ENCODE measurements at regions not wholly inside any gene's neighbourhood (a gene's known extent, or its start where the extent isn't known, plus 50 kb on each side); places are given as distances from the start of the nearest gene placed in this dataset.
"Not testable (repeated sequence)": the region's sequence is repeated elsewhere in the genome, so short reads cannot be mapped to it uniquely, and the experiment has no call there.

DNA sequence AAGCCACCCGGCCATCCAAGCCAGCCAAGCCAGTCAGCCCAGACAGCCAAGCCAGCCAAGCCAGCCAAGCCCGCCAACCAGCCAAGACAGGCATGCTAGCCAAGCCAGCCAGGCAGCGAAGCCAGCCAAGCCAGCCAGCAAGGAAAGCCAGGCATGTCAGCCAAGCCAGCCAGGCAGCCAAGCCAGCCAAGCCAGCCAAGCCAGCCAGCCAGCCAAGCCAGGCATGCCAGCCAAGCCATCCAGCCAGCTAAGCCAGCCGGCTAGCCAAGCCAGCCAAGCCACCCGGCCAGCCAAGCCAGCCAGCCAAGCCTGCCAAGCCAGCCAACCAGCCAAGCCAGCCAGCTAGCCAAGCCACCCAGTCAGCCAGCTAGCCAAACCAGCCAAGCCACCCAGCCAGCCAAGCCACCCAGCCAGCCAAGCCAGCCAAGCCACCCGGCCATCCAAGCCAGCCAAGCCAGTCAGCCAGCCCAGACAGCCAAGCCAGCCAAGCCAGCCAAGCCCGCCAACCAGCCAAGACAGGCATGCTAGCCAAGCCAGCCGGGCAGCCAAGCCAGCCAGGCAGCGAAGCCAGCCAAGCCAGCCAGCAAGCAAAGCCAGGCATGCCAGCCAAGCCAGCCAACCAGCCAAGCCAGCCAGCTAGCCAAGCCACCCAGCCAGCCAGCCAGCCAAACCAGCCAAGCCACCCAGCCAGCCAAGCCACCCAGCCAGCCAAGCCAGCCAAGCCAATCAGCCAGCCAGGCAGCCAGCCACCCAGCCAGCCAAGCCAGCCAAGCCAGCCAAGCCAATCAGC is 350.4 kb upstream of the PLGLB2 start:
- ATAC-seq; DNase-seq (ENCODE audit: low read depth in 1 of 2, low spot score in 1 of 2); FAIRE-seq; H3K4me1 ChIP-seq; H3K4me3 ChIP-seq; H3K9me3 ChIP-seq; H3K27ac ChIP-seq; POLR2A ChIA-PET; CTCF ChIA-PET; H3K4me2 ChIP-seq: not testable (repeated sequence)
- 62% methylated on average over 3 of the region's 9 CpGs for WGBS (ENCODE audit: missing lambda C conversion rate)

DNA sequence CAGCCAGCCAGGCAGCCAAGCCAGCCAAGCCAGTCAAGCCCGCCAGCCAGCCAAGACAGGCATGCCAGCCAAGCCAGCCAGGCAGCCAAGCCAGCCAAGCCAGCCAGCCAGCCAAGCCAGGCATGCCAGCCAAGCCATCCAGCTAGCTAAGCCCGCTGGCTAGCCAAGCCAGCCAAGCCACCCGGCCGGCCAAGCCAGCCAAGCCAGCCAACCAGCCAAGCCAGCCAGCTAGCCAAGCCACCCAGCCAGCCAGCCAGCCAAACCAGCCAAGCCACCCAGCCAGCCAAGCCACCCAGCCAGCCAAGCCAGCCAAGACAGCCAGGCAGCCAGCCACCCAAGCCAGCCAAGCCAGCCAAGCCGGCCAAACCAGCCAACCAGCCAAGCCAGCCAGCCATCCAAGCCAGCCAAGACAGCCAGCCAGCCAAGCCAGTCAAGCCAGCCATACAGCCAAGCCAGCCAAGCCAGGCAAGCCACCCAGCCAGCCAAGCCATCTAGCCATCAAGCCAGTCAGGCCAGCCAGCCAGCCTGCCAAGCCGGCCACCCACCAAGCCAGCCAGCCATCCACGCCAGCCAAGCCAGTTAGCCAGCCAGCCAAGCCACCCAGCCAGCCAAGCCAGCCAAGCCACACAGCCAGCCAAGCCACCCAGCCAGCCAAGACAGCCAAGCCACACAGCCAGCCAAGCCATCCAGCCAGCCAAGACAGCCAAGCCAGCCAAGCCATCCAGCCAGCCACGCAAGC is 349.2 kb upstream of the PLGLB2 start:
- 37% methylated on average over 5 of the region's 8 CpGs for WGBS (ENCODE audit: missing lambda C conversion rate)
- FAIRE-seq; H3K4me1 ChIP-seq; H3K27ac ChIP-seq; CTCF ChIA-PET; ATAC-seq; POLR2A ChIA-PET; H3K4me3 ChIP-seq; H3K4me2 ChIP-seq; DNase-seq (ENCODE audit: low read depth in 1 of 2, low spot score in 1 of 2); H3K9me3 ChIP-seq: not testable (repeated sequence)

DNA sequence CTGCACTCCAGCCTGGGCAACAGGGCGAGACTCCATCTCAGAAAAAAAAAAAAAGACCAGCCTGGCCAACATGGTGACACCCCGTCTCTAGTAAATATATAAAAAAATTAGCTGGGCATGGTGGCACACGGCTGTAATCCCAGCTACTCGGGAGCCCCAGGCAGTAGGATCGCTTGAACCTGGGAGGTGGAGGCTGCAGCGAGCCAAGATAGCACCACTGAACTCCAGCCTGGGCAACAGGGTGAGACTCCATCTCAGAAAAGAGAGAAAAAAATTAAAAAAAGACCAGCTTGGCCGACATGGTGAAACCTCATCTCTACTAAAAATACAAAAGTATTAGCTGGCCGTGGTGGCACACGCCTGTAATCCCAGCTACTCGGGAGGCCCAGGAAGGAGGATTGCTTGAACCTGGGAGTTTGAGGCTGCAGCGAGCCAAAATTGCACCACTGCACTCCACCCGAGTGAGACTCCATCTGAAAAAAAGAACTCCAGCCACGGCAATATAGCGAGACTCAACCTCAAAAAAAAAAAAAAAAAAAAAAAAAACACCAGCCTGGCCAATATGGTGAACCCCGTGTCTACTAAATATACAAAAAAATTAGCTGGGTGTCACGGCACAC is 346.1 kb upstream of the PLGLB2 start:
- 70% methylated on average over 16 of the region's 16 CpGs for WGBS (ENCODE audit: missing lambda C conversion rate)
- CTCF ChIA-PET, result interaction anchor here (0.6 kb wide), 1 partner anchor 35 kb away, joined by 3 read pairs; no protein-coding TSS in a partner anchor
- POLR2A ChIA-PET, result no interaction called here
- Histone ChIP-seq H3K4me2 (no peak overlapping the region), H3K4me3 (no peak overlapping the region), H3K4me1 (no peaks in the 10 kb centered on the region), H3K9me3 (no peaks in the 10 kb centered on the region), H3K27ac (no peak overlapping the region)
- TF ChIP-seq RCOR1 (IDR thresholded peaks at IDR 0.05; ENCODE audit: low read depth, low read length), result no peak
- TF ChIP-seq SREBF2 (IDR thresholded peaks at IDR 0.05), result no peak
- TF ChIP-seq RFX5 (IDR thresholded peaks at IDR 0.05), result no peak
- TF ChIP-seq JUN (IDR thresholded peaks at IDR 0.05), result no peak
- no peak for TF ChIP-seq HOXB5 (CRISPR knock-in tag; IDR thresholded peaks at IDR 0.05)
- no peak for TF ChIP-seq GATA3 (IDR thresholded peaks at IDR 0.05; ENCODE audit: borderline replicate concordance)
- no peak for TF ChIP-seq SMC3 (IDR thresholded peaks at IDR 0.05)
- no peak for TF ChIP-seq ZNF302 (CRISPR knock-in tag; IDR thresholded peaks at IDR 0.05)
- no peak for TF ChIP-seq NPAS2 (CRISPR knock-in tag; IDR thresholded peaks at IDR 0.05; ENCODE audit: borderline replicate concordance)
- no peak for TF ChIP-seq NR3C1 (IDR thresholded peaks at IDR 0.05)
- no peak for TF ChIP-seq FOSB (CRISPR knock-in tag; IDR thresholded peaks at IDR 0.05)
- DNase-seq (ENCODE audit: low read depth in 1 of 2, low spot score in 1 of 2) (no peak), FAIRE-seq (no peak), ATAC-seq (no peak)

DNA sequence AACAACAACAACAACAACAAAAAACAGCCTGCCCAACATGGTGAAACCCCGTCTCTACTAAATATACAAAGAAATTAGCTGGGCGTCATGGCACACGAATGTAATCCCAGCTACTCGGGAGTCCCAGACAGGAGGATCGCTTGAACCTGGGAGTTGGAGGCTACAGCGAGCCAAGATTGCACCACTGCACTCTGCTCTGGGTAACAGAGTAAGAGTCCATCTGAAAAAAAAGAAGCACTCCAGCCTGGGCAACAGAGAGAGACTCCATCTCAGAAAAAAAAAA is 344.1 kb upstream of the PLGLB2 start:
- no peak overlapping the region for H3K4me3 ChIP-seq
- TF ChIP-seq TP53 (CRISPR knock-in tag; IDR thresholded peaks at IDR 0.05) (no peak), GATA3 (IDR thresholded peaks at IDR 0.05; ENCODE audit: borderline replicate concordance) (no peak), KDM5A (IDR thresholded peaks at IDR 0.05) (no peak), RNF2 (IDR thresholded peaks at IDR 0.05; ENCODE audit: borderline replicate concordance, low read depth) (no peak), BHLHE40 (IDR thresholded peaks at IDR 0.05; ENCODE audit: low read depth, low read length) (no peak), JUNB (IDR thresholded peaks at IDR 0.05) (no peak), HOXB5 (CRISPR knock-in tag; IDR thresholded peaks at IDR 0.05) (no peak), ZC3H11A (IDR thresholded peaks at IDR 0.05) (no peak), EP300 (IDR thresholded peaks at IDR 0.05) (no peak), FOSL2 (IDR thresholded peaks at IDR 0.05) (no peak), FOSL2 (CRISPR knock-in tag; IDR thresholded peaks at IDR 0.05) (no peak), ZSCAN20 (CRISPR knock-in tag; IDR thresholded peaks at IDR 0.05) (no peak), NFE2L2 (conservative IDR thresholded peaks at IDR 0.05; ENCODE audit: low read length) (no peak), RFX5 (IDR thresholded peaks at IDR 0.05) (no peak), CBX2 (IDR thresholded peaks at IDR 0.05; ENCODE audit: borderline replicate concordance, low read depth) (no peak), FOSB (CRISPR knock-in tag; IDR thresholded peaks at IDR 0.05) (no peak), RAD21 (conservative IDR thresholded peaks at IDR 0.05 in 1 of 2, IDR thresholded peaks at IDR 0.05 in 1 of 2) (no peak), MYC (IDR thresholded peaks at IDR 0.05; ENCODE audit: borderline replicate concordance, low read length) (no peak)
- TF ChIP-seq, protein P1, sequence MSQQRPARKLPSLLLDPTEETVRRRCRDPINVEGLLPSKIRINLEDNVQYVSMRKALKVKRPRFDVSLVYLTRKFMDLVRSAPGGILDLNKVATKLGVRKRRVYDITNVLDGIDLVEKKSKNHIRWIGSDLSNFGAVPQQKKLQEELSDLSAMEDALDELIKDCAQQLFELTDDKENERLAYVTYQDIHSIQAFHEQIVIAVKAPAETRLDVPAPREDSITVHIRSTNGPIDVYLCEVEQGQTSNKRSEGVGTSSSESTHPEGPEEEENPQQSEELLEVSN (IDR thresholded peaks at IDR 0.05; ENCODE audit: borderline replicate concordance, low read depth), result no peak

DNA sequence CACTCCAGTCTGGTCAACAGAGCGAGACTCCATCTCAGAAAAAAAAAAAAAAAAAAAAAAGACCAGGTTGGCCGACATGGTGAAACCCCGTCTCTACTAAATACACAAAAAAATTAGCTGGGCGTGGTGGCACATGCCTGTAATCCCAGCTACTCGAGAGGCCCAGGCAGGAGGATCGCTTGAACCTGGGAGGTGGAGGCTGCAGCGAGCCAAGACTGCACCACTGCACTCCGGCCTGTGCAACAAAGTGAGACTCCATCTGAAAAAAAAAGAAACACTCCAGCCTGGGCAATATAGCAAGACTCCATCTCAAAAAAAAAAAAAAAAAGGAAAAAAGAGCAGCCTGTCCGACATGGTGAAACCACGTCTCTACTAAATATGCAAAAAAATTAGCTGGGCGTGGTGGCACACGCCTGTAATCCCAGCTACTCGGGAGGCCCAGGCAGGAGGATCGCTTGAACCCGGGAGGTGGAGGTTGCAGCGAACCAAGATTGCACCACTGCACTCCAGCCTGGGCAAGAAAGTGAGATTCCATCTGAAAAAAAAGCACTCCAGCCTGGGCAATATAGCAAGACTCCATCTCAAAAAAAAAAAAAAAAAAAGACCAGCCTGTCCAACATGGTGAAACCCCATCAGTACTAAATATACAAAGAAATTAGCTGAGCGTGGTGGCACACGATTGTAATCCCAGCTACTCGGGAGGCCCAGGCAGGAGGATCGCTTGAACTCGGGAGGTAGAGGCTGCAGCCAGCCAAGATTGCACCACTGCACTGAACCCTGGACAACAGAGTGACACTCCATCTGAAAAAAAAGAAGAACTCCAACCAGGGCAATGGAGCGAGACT is 343.3 kb upstream of the PLGLB2 start:
- POLR2A ChIA-PET, CTCF ChIA-PET, H3K27ac ChIP-seq: not testable (repeated sequence)

More for the DNA sequence above, 344.1 kb upstream of the PLGLB2 start:
- no peak for FAIRE-seq
- no peak for DNase-seq (ENCODE audit: low read depth in 1 of 2, low spot score in 1 of 2)
- H3K27ac ChIP-seq, result no peak overlapping the region
- no peak for ATAC-seq
- no peaks in the 10 kb centered on the region for H3K4me1 ChIP-seq
- no peak overlapping the region for H3K4me2 ChIP-seq
- ChIA-PET POLR2A (no interaction called here), CTCF (no interaction called here)
- 78% methylated on average over 6 of the region's 6 CpGs for WGBS (ENCODE audit: missing lambda C conversion rate)
- no peaks in the 10 kb centered on the region for H3K9me3 ChIP-seq

More for the DNA sequence above, 343.3 kb upstream of the PLGLB2 start:
- 72% methylated on average over 21 of the region's 22 CpGs for WGBS (ENCODE audit: missing lambda C conversion rate)
- not testable (repeated sequence) for H3K4me1 ChIP-seq; ATAC-seq; FAIRE-seq; H3K4me3 ChIP-seq; H3K4me2 ChIP-seq; H3K9me3 ChIP-seq; DNase-seq (ENCODE audit: low read depth in 1 of 2, low spot score in 1 of 2)
